Suppressor macrophage treated with lipopolysaccharide for 1 hour (primary cell): ENCODE measurements at regions not wholly inside any gene's neighbourhood (a gene's known extent, or its start where the extent isn't known, plus 50 kb on each side); places are given as distances from the start of the nearest gene placed in this dataset.

Source experiments
- DNase-seq, 3 donors: peaks; one replicate each; pipeline ENCODE4 v3.0.0-alpha.2; 2020 to 2022

DNA sequence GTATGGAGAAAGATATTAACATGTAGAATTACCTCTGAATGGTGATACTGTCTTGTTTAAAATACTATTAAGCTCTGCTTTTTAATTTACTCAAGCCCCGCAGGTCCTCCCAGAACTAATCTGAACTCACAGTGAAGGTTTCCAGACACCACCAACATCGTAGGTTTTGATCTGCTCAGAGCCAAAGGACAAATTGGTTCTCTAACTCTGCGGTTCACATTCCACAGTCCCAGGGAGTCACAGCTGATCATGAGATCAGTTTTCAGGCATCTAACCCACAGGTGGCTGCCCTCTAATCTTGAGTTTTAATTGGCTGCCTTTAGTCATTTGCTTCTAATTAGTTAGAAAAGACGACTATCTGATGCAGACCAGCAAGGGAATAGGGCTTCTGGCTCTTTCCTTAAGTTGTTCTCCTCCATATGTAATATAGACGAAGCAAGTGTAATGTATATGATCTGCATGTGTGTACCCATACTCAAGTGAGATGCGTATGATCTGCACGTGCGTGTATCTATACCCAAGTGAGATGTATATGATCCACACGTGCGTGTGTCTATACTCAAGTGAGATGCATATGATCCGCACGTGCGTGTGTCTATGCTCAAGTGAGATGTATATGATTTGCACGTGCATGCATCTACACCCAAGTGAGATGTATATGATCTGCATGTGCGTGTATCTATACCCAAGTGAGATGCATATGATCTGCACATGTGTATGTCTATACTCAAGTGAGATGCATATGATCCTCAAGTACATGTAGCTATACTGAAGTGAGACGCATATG lies 331.5 kb upstream of the NPVF start:
- DNase-seq, result no peak

DNA sequence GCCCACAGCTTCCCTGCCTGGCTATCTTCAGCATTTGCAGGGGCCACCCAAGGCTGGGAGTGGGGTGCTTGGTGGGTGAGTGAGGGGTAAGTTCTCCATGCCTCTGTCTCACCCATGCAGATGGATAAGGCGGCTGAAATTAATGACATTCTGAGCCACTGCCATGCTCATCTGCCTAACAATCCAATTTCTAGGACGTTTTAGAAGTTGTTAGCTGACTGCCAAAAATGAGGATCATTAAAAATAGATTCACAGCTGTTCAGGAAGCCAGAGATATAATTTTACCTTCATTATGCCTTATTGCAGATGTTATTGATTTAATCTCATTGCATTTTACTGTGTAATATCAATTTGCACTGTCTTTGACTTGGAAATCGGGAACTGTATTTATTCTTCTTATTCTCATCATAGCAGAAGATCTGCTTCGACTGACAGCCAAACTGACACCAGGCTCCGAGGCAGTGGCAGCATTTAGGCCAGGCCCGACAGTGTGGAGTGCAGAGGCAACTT lies 334.4 kb upstream of the NPVF start:
- DNase-seq, result no peak

DNA sequence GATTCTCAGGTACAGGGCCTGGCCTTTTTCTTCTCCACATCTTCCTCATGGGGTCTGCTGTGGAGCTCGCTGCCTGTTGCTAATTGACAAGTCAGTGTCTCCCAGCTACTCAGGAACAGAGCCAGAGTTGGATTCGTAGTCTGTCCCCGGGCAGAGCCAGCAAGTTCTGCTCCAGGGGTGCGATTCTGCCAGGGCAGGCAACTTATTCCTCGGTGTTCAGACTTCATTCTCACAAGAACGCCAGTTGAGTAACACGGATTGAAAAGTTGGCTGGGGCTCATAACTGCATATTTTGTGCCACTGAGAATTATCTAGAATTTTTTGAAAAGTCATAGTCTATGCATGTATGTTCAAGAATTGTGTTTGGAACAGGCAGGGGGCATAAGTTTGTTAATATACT lies 336.7 kb upstream of the NPVF start:
- no peak for DNase-seq

DNA sequence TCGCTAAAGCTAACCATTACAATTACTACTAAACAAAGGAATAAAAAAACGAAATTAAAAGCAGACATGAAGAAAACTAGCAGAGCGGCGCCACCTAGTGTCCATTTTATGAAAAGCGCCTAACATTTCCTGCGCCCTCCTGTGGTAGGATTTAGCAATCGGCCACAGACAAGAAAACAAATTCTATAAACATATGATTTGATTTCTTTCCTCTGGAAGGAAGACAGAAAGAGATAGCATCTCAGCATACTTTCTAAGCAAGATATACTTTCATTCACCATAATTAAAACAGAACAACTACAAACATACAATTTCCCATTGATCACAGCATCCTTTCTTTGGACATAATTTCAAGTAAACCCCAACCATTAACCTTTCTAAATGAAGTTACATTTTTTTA lies 337.7 kb upstream of the NPVF start:
- DNase-seq, result peak; percentile 72 to 78 (median 74)

DNA sequence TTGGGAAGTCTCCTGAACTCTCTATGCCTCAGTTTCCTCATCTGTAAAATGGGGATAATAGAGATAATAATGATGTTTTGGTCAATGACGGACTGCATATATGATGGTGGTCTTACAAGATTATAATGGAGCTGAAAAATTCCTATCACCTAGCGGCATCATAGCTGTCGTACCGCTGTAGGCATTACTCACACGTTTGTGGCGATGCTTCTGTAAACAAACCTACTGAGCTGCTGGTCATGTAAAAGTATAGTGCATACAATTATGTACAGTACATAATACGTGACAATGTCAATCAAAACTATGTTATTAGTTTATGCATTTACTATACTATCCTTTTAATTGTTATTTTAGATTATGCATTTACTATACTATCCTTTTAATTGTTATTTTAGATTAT lies 339.1 kb upstream of the NPVF start:
- no peak for DNase-seq

DNA sequence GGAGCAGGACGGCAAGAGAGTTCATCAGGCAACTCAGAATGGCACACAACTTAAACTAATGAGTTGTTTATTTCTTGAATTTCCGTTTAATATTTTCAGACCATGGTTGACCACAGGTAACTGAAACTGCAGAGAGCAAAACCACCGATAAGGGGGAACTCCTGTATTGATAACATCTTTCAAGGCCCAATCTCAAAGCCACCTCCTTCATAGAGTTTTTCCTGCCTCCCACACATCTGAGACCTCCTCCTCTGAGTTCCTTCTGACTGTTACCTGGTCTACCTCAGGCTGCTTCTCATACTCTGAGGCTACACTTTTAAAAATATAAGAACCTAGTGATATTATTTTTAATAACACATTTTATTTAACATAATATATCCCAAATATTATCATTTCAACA lies 341.5 kb upstream of the NPVF start:
- DNase-seq, result no peak

DNA sequence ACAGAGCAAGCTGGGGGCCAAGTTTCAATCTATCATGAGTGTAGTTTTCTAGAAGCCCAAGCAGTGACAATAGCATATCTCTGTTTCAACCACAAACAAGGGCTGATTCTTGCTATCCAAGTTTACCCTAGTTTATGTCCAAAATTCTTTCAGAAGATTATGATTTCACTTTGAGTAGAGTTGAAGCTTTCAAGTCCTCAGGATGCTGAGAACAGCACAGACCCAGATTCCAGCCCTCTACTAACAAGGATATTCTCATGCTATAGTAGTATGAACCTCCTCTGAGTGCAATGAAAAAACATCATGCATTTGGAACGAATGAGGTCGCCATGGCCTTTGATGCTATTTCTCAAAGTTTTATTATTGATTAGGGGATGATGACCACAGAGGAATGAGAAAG lies 344.1 kb upstream of the NPVF start:
- no peak for DNase-seq

DNA sequence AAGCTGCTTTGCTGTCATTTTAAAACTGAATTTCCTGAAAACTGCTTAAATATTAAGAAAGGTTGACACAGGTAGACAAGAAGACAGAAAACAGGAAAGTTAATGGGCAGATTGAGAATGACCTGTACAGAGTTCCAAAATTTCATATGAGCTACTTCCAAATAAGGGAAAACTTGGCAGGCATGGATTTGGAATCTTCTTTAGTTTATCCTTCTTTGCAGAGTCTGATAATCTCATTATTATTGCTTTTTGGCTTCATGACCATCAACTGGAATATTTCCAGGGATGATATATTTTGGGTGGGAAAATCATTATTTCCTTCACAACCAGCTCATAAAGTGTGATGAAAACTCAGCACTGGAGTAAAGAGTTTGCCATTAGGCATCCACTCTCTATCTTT lies 346.5 kb upstream of the NPVF start:
- no peak for DNase-seq

DNA sequence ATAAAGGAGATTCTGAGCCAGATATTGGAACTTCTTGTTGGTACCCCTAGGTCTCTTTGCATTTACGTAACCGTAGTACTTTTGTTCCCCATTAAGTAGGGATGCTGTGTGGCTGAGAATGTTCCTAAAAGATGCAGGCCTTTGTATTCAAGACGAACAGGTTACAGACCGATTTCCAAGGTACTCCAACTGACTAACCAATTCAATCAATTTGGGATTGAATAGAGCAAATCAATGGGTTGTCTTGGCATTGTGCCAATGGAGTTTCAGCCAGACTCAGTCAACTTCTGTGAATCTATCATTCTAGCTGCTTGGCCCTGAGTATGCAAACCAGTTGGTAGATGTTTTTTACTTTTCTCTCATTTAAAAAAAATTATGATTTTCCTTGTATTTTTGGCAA lies 347.3 kb upstream of the NPVF start:
- no peak for DNase-seq

DNA sequence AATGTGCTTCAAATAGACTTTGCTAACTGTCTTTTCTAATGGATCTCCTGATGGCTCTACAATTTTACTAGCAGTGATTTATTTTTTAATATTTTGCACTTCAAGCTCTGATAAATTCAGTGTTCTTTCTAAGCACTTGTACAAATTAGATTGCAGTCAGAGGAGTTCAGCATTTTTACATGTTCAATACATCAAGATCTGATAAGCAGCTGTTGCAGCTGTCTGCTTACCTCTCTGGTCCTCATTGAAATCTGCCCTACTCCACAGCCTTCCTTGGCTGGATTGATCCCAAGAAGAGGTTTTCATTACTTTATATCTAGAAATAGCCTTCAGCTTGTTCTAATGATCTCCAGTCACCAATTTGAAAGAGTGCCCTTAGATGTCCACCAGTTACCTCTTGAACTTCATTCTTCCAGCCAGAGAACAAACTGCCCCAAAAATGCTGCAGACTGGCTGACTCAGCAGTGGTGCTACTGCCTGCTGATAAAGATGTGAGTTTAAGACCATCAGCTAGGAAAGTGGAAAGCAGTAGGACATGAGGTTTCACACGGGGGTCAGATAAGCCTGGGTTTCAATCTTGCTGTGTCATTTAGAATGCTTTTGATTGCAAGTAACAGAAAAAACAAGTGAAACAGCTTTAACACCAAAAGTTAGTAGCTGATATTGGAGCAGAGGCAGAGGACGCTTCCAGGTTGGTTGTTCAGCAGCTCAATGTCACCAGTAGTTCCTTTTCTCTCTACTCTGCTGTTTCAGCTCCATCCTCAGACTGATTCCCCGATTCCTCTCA lies 350.9 kb upstream of the NPVF start:
- DNase-seq, result no peak

DNA sequence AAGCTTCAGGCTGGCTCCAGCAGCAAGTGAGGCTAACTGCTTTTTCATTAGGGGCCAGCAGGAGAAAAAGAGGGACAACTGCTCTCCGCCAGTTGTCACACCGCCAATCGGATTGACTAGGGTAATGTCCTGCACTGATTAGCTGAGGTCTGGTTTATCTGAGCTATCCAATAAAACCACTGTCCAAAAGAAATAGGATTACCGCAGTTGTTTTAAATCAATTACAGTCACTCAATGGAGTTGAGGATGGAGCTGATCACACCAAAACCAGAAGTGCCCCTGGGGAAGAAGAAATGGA lies 351.4 kb upstream of the NPVF start:
- no peak for DNase-seq

DNA sequence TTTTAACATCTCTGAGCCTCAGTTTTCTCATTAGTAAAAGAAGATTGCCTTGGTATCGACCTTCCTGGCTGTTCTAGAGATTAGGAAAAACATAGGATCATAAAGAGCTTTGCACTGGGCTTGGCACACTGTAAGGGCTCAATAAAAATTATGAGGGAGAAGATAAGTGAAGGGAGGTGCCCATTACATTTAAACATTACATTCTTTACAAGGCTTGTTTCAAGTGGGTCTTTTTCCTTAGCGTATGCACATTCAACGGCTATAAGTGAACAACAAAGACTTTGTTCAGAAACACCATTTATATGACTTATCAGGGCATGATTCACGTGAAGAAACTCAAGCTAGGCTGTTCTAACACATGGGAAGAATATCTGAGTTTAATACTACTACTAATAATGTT lies 351.9 kb upstream of the NPVF start:
- no peak for DNase-seq

DNA sequence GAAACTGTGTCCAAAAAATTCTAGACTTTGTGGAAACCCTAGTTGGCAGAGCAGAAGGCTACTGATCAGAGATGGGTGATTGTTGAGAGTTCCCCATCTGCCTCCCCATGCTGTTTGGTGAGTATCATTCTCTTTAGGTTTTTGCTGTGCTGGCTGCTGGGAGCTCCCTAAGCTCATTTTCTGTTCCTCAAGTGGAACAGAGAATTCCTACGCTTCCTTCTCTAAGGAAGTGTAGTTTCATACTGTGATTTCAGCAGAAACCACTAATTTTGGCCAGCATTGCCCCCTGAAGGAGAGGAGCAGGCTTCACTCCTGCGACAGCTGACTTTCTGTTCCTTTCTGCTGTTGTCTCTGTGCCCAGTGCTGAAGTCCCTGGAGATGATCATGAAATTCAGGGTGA lies 355.3 kb upstream of the NPVF start:
- DNase-seq, result peak; percentile 11 to 27 (median 15)

DNA sequence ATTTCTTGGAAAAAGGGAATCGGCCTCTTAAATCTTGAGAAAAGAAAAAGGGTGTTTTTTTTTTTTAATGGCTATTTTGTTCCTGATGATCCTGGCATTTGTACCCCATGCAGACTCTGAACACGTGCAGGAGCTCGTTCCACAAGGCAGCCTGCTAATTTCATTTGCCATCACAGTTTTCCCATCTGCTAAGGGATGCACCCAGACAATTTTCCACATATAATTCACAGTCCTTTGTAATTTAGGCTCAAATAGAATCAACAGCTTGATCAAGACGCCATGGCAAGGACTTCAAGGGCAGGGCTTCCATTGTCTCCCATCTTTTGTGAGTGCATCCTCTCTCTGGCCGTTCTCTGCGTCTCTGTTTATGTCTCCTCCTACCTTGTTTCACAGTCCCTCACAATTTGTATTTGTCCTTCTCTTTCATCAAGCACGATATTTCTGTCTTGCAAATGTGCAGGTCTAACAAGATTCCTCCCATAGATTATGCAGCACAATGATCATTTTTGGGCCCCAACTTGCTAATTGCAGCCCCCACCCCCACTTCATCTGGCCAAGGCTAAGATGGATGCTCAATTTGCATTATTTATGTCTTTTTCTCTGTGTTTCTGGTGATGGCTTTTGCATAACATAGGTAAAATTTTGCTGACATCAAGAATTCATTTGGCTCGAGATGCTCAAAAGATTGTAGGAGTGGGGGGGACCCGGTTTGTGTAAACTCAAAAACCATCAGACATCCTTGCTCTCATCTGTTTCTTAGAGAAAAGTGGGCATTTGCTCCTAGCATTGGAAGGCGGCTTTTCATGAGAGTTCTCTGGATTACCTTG lies 356.0 kb upstream of the NPVF start:
- no peak for DNase-seq

DNA sequence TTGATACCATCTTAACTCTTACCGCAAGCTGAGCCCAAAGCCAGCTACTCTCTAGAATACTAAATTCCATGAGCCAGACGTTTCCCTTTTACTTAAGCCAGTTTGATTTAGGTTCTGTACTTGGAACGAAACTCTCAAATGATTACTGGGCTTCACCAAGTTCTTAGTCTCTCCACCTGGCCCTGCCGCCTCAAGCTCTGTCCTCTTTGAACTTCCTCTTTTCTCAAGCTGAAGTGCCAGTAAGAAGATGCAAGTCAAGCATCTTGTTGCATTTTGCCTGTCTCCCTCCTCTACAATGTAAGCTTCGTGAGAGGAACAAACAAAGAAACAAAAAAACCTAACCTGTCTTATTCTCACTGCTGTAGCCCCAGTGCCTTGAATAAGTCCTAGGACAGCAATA lies 358.2 kb upstream of the NPVF start:
- no peak for DNase-seq

DNA sequence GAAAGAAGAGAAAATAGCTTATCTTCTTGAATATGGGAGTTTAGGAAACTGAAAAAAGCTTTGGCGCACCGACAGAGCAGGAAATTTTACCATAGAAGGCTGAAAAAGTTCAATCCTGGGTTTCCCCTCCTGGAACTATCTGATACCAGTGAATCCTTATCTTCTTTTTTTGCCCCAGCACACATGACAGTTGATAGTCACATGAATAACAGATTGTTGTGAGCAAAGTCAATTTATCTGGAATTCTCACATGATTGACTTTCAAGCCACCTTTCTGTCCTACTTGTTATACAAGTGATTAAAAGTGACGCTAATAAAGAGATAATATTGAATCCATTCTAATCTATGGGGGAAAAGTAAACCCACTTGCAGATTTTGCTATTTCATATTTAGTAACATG lies 365.8 kb upstream of the NPVF start:
- no peak for DNase-seq

DNA sequence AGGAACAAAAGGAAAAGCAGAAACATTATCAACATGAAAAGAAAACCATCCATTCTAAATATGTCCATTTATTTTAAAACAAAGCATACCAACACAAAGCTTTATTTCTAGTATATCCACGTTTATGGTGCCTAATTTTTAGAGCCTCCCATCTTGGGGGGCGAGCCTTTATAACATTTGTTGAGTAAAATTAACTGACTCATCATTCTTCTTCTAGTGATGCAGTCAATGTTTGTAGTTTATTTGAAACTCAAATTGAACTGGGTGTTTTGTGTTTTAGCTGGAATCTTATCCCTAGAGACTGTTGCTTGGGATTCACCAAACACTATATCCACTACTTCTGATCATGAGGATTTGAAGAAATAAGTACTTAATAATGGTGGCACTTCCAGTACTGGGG lies 366.4 kb upstream of the NPVF start:
- DNase-seq, result no peak

DNA sequence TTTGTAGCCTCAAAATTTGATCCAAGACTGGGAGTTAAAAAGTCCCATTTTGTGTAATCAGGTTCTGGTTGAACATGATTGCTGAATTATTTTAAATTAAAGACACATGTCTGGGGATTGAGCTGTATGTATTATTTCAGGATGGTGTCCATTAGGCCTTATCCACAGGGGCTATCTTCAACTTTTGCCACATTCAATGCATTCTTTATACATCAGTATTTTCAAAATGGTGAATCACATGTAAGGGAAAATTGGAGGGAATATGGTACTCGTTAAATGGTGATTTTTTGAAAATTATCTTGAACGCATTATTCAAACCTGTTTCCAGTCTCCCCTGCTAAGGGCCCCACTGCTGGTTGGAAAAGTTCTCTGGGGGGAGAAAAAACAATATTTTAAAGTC lies 367.7 kb upstream of the NPVF start:
- DNase-seq, result no peak

DNA sequence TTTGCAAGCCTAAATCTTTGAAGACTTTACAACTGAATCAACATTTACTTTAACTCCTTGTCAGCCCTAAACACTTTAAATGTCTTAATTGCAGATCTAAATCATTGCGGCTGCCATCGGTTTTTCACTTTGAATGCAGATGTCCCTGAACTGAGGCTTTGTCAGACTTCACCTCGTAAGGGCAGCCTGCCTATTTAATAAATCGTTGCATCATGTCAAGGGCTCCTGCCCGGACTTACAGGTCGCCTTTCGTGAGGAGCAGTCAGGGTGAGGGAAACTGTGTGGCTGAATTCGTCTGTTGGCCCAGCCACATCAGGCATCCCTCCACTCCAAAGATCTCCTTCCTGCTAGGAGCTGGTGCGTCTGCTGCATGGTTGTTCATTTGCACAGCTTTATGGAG lies 368.2 kb upstream of the NPVF start:
- DNase-seq, result no peak

DNA sequence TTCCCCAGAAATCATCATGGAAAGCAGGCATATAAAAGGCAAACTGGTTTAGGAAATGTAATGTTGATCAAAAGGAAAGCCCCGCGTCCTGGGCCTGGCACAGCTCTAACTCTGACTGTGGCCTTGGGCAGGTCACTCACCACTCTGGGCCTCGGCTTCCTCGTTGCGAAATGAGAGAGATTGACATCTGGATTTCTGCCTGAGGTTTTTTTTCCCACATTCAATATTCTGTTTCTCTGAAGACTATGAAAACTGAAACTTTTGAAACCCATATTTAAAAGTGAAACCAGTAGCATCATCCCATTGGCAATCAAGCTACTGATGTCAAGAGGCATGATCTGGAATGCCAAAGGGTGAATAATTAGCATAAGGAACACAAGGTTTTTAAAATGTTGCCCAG lies 369.7 kb upstream of the NPVF start:
- peak; percentile 18 to 46 (median 43) for DNase-seq

DNA sequence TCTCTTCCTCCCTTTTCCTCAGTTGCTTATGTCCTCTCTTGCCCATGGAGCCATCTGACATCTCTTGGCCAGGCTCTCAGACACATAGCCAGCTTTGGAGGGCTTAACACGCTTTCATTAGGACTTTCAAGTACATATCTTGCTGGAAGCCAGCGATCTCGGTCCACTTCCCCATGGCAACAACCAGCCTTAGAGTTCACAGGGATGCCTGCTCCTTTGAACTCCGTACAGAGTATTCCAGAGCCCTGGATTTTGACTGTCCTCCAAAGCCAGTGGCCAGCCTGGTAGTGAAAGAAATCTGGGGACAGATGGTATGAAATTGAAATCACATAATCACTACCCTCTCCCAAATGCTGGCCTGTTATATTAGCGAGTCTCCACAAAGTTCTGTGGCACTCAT lies 370.5 kb upstream of the NPVF start:
- DNase-seq, result no peak

DNA sequence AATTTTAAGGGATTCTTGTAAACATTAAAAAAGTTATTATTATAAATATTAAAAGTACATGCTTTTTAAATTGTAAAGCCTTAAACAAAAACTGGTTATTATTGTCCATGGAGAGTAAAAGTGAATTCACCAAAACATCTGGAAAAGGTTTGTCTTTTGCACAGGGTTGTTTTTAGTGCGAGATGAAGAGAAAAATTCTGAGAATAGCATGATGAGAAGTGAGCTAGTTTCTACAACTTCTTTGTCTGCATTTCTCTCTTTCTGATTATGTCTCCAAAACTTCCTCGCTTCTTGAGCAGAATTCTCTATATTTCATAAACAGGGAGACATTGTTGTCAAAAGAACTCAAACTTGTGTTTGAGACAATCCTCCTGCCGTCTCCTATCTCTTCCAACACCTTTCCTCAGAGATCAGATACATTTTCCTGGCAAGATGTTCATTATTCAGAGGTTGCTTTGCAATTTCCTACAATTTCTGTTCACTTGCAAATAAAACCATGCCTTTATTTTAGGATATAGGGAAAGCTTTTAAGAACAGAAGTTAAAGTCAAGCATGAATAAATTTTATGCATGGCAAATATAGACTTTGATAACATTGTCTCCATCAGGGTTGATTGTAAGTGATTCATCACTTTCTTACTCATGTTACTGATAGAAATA lies 372.1 kb upstream of the NPVF start:
- no peak for DNase-seq
